DOHH2 (cell line): ENCODE measurements at regions not wholly inside any gene's neighbourhood (a gene's known extent, or its start where the extent isn't known, plus 50 kb on each side); places are given as distances from the start of the nearest gene placed in this dataset.

Experiments
- CTCF ChIP-seq: fragments of 200-600 bp; sonication (generic); IDR thresholded peaks from one replicate; pipeline ENCODE4 v1.5.1; 2014; ENCODE audit warnings: antibody characterized with exemption, mild to moderate bottlenecking, low read depth, low read length; ENCODE audit not compliant: poor library complexity, severe bottlenecking
- EZH2phosphoT487 ChIP-seq: fragments of 200-600 bp; sonication (generic); IDR thresholded peaks from 2 replicates; pipeline ENCODE4 v1.6.1; 2017; ENCODE audit warnings: borderline replicate concordance, mild to moderate bottlenecking, antibody characterized with exemption, low read length, moderate library complexity, mixed read lengths

GRCh38 chr5:9845185-9845584, 215.0 kb upstream of the TAS2R1 start:
- TF ChIP-seq CTCF (no peak), EZH2phosphoT487 (no peak)
